Keratinocyte (primary cell): ENCODE measurements at regions not wholly inside any gene's neighbourhood (a gene's known extent, or its start where the extent isn't known, plus 50 kb on each side); places are given as distances from the start of the nearest gene placed in this dataset.

Experiments used
- DNase-seq: peaks from one replicate; pipeline ENCODE4 v3.0.0-alpha.2; 2011; ENCODE audit warnings: low read depth, missing footprints, low spot score
- FAIRE-seq: peaks from 2 replicates; lab custom pipeline; 2011; peaks lifted over from hg19 to GRCh38; lab: Jason Lieb, UNC
- H2AFZ ChIP-seq: 2 replicates; pipeline ENCODE4 v1.6.0; 2012; ENCODE audit warnings: low read length, control low read depth, inconsistent platforms; ENCODE audit not compliant: control insufficient read depth
- H3K27ac ChIP-seq: 2 replicates; pipeline ENCODE4 v1.5.1; 2011; ENCODE audit warnings: low read length; ENCODE audit not compliant: control insufficient read depth, insufficient read depth
- H3K27me3 ChIP-seq: 3 replicates; pipeline ENCODE4 v1.6.0; 2011; ENCODE audit warnings: low read length; ENCODE audit not compliant: control insufficient read depth, insufficient read depth; ENCODE audit errors: extremely low read depth
- H3K36me3 ChIP-seq, 2 experiments: 2 replicates in 1 of 2; 3 replicates in 1 of 2; pipeline ENCODE4 v1.5.1; 2011; ENCODE audit warnings: low read length in 2 of 2, mild to moderate bottlenecking in 1 of 2; ENCODE audit not compliant: control insufficient read depth in 2 of 2, insufficient read depth in 2 of 2; ENCODE audit errors: extremely low read depth in 1 of 2
- H3K4me1 ChIP-seq: 3 replicates; pipeline ENCODE4 v1.5.1; 2011; ENCODE audit warnings: low read length; ENCODE audit not compliant: control insufficient read depth, insufficient read depth; ENCODE audit errors: extremely low read depth
- H3K4me2 ChIP-seq: 3 replicates; pipeline ENCODE4 v1.6.0; 2011; ENCODE audit warnings: low read depth, low read length; ENCODE audit not compliant: control insufficient read depth, insufficient read depth; ENCODE audit errors: extremely low read depth
- H3K4me3 ChIP-seq, 3 experiments: fragments of 200-600 bp in 1 of 3; sonication (generic) in 1 of 3; 2 replicates in 2 of 3; 3 replicates in 1 of 3; pipeline ENCODE4 v1.5.1; 2011 to 2016; ENCODE audit warnings: low read length in 3 of 3, mild to moderate bottlenecking in 3 of 3, control low read depth in 2 of 3, inconsistent platforms in 1 of 3, low read depth in 1 of 3, mixed read lengths in 1 of 3, mixed run types in 1 of 3, moderate library complexity in 1 of 3; ENCODE audit not compliant: control insufficient read depth in 2 of 3, insufficient read depth in 2 of 3; ENCODE audit errors: extremely low read depth in 1 of 3
- H3K79me2 ChIP-seq: 2 replicates; pipeline ENCODE4 v1.6.0; 2012; ENCODE audit warnings: low read length; ENCODE audit not compliant: control insufficient read depth, insufficient read depth
- H3K9ac ChIP-seq: 3 replicates; pipeline ENCODE4 v1.6.0; 2011; ENCODE audit warnings: low read length; ENCODE audit not compliant: control insufficient read depth, insufficient read depth; ENCODE audit errors: extremely low read depth
- H3K9me1 ChIP-seq: 3 replicates; pipeline ENCODE4 v1.6.0; 2011; ENCODE audit warnings: low read length; ENCODE audit not compliant: control insufficient read depth, insufficient read depth; ENCODE audit errors: extremely low read depth
- H3K9me3 ChIP-seq: 2 replicates; pipeline ENCODE4 v1.5.1; 2012; ENCODE audit warnings: low read depth, low read length; ENCODE audit not compliant: control insufficient read depth
- H4K20me1 ChIP-seq: 3 replicates; pipeline ENCODE4 v1.6.0; 2011; ENCODE audit warnings: low read length; ENCODE audit not compliant: control insufficient read depth, insufficient read depth; ENCODE audit errors: extremely low read depth
- EZH2 ChIP-seq: IDR thresholded peaks from one replicate; pipeline ENCODE4 v1.6.1; 2012; ENCODE audit warnings: inconsistent platforms, mild to moderate bottlenecking, low read length, moderate library complexity
- dilution Hi-C: fragments of 300-500 bp; cut with MboI; formaldehyde crosslinking; loops from one replicate; pipeline ENCODE4 v1.7.0; 2020; ENCODE audit warnings: low sequenced_read_pairs; ENCODE audit not compliant: extremely low pct_ligation_motif_present
- TF ChIP-seq, protein P1 (sequence below), 3 experiments: IDR thresholded peaks in 1 of 3; conservative IDR thresholded peaks in 1 of 3; optimal IDR thresholded peaks in 1 of 3; 2 replicates in 2 of 3; 3 replicates in 1 of 3; pipeline versions ENCODE3 to v1.5.1; 2011; ENCODE audit warnings: low read length in 3 of 3, mild to moderate bottlenecking in 3 of 3, moderate library complexity in 2 of 3, control low read depth in 1 of 3, inconsistent platforms in 1 of 3; ENCODE audit not compliant: insufficient read depth in 2 of 3; ENCODE audit errors: extremely low read depth in 1 of 3

DNA sequence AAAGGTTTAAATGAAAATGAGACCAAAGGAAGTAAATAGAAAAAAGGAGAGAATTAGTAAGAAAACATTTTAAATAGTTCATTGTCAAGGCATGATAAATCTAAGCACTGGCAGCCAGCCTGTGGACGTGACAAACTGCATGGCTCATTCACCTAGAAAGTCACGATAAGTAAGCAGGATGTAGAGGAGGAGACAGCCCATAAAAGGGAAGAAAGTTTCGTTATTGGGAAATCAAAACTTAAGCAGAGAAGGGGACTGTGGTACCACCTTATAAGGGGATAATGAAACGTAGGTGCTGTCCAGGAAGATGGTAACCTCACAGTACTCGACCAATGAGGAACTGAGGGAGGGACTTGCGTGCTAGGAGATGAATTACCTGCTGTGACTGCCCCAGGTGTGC lies 494.5 kb upstream of the GRAMD2B start:
- no peaks in the 10 kb centered on the region for H3K9me1 ChIP-seq
- no peaks in the 10 kb centered on the region for H3K36me3 ChIP-seq
- no peaks in the 10 kb centered on the region for H3K4me1 ChIP-seq
- no peak overlapping the region for H3K4me3 ChIP-seq
- no peaks in the 10 kb centered on the region for H3K9me3 ChIP-seq
- no peak for DNase-seq
- TF ChIP-seq, protein P1, sequence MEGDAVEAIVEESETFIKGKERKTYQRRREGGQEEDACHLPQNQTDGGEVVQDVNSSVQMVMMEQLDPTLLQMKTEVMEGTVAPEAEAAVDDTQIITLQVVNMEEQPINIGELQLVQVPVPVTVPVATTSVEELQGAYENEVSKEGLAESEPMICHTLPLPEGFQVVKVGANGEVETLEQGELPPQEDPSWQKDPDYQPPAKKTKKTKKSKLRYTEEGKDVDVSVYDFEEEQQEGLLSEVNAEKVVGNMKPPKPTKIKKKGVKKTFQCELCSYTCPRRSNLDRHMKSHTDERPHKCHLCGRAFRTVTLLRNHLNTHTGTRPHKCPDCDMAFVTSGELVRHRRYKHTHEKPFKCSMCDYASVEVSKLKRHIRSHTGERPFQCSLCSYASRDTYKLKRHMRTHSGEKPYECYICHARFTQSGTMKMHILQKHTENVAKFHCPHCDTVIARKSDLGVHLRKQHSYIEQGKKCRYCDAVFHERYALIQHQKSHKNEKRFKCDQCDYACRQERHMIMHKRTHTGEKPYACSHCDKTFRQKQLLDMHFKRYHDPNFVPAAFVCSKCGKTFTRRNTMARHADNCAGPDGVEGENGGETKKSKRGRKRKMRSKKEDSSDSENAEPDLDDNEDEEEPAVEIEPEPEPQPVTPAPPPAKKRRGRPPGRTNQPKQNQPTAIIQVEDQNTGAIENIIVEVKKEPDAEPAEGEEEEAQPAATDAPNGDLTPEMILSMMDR (optimal IDR thresholded peaks at IDR 0.05 in 1 of 3, IDR thresholded peaks at IDR 0.05 in 1 of 3, conservative IDR thresholded peaks at IDR 0.05 in 1 of 3; ENCODE audit: extremely low read depth in 1 of 3, insufficient read depth in 2 of 3, low read length in 3 of 3), result no peak
- TF ChIP-seq EZH2, result no peak
- no peak overlapping the region for H3K9ac ChIP-seq
- no peak for FAIRE-seq
- no peaks in the 10 kb centered on the region for H4K20me1 ChIP-seq
- dilution Hi-C loops, result no loop called here
- no peak overlapping the region for H3K27ac ChIP-seq
- no peak overlapping the region for H3K4me2 ChIP-seq
- H3K79me2 ChIP-seq, result no peaks in the 10 kb centered on the region
- H3K27me3 ChIP-seq, result no peaks in the 10 kb centered on the region
- no peak overlapping the region for H2AFZ ChIP-seq

DNA sequence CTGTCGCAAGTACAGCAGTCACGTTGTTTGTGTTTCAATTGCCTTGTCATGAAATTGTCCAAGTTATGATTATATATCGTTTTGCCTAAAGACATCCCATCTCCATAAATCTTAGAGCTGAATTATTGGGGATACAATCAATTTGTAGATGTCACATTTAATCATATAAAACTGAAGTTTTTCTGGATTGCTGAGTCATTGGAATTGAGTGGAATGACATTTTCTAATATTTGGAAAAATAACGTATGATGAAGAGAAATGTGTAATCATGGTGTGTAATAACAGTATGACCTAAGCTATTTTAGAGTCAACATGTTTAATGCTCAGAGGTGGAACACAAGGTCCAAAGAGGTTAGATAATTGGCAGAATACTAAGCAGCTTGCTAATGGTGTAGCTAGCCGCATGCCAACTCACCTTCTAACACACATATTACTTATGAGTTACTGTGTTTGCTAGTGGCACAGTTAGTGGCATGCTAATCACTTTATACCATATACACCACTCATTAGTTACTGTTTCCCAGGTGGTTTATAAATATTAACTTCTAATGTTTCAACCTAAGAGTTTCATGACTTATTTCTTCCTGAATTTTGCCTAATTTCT lies 473.1 kb upstream of the GRAMD2B start:
- Histone ChIP-seq H3K9me3 (no peaks in the 10 kb centered on the region), H3K36me3 (no peaks in the 10 kb centered on the region), H3K4me2 (no peak overlapping the region), H3K4me1 (no peaks in the 10 kb centered on the region), H3K79me2 (no peaks in the 10 kb centered on the region), H3K9me1 (no peaks in the 10 kb centered on the region), H3K27ac (no peak overlapping the region), H3K4me3 (no peak overlapping the region), H3K27me3 (no peaks in the 10 kb centered on the region), H4K20me1 (no peaks in the 10 kb centered on the region), H2AFZ (no peak overlapping the region), H3K9ac (no peak overlapping the region)
- no peak for FAIRE-seq
- dilution Hi-C loops, result no loop called here
- no peak for DNase-seq
- TF ChIP-seq, protein P1 (optimal IDR thresholded peaks at IDR 0.05 in 1 of 3, IDR thresholded peaks at IDR 0.05 in 1 of 3, conservative IDR thresholded peaks at IDR 0.05 in 1 of 3; ENCODE audit: extremely low read depth in 1 of 3, insufficient read depth in 2 of 3, low read length in 3 of 3), result no peak
- TF ChIP-seq EZH2, result no peak
